OCI-LY1 (cell line): ENCODE measurements at regions not wholly inside any gene's neighbourhood (a gene's known extent, or its start where the extent isn't known, plus 50 kb on each side); places are given as distances from the start of the nearest gene placed in this dataset.
"Not testable (repeated sequence)": the region's sequence is repeated elsewhere in the genome, so short reads cannot be mapped to it uniquely, and the experiment has no call there.

Source experiments
- H2AFZ ChIP-seq: fragments of 200-600 bp; sonication (generic), shearing (Covaris generic); 2 replicates; pipeline ENCODE4 v1.6.0; 2014; ENCODE audit warnings: antibody characterized with exemption, mild to moderate bottlenecking, low read length
- H3F3A ChIP-seq: fragments of 200-600 bp; sonication (generic), shearing (Covaris generic); 2 replicates; pipeline ENCODE4 v1.6.0; 2014; ENCODE audit warnings: mild to moderate bottlenecking, antibody characterized with exemption, low read length, moderate library complexity; ENCODE audit not compliant: insufficient read depth
- H3K27ac ChIP-seq: fragments of 200-600 bp; sonication (generic); 2 replicates; pipeline ENCODE4 v1.5.1; 2014; ENCODE audit warnings: low read length, mixed run types, mild to moderate bottlenecking, low read depth; ENCODE audit not compliant: poor library complexity, severe bottlenecking
- H3K27me3 ChIP-seq: fragments of 200-600 bp; sonication (generic); 2 replicates; pipeline ENCODE4 v1.6.0; 2014; ENCODE audit warnings: antibody characterized with exemption, mild to moderate bottlenecking, low read length, moderate library complexity; ENCODE audit not compliant: insufficient read depth
- H3K36me3 ChIP-seq: fragments of 200-600 bp; sonication (generic); 2 replicates; pipeline ENCODE4 v1.6.1; 2014; ENCODE audit warnings: mild to moderate bottlenecking, antibody characterized with exemption, low read length, moderate library complexity, mixed read lengths; ENCODE audit not compliant: insufficient read depth
- H3K4me1 ChIP-seq: fragments of 200-600 bp; sonication (generic); 2 replicates; pipeline ENCODE4 v1.5.1; 2014; ENCODE audit warnings: mild to moderate bottlenecking, low read length, moderate library complexity; ENCODE audit not compliant: insufficient read depth, severe bottlenecking
- H3K4me2 ChIP-seq: fragments of 200-600 bp; sonication (generic), shearing (Covaris generic); 2 replicates; pipeline ENCODE4 v1.6.1; 2014; ENCODE audit warnings: low read length
- H3K4me3 ChIP-seq: fragments of 200-600 bp; sonication (generic); 2 replicates; pipeline ENCODE4 v1.5.1; 2014; ENCODE audit warnings: low read length, low read depth, mild to moderate bottlenecking, mixed read lengths; ENCODE audit not compliant: poor library complexity, severe bottlenecking
- H3K79me2 ChIP-seq: fragments of 200-600 bp; shearing (Covaris generic); 2 replicates; pipeline ENCODE4 v1.6.1; 2016; ENCODE audit warnings: mixed run types, low read length, mixed read lengths; ENCODE audit not compliant: insufficient read depth
- H3K9ac ChIP-seq: fragments of 200-600 bp; sonication (generic), shearing (Covaris generic); 2 replicates; pipeline ENCODE4 v1.6.1; 2014; ENCODE audit warnings: mild to moderate bottlenecking, low read length, mixed read lengths
- H3K9me2 ChIP-seq: fragments of 200-600 bp; sonication (generic), shearing (Covaris generic); 2 replicates; pipeline ENCODE4 v1.6.1; 2014; ENCODE audit warnings: low read depth, mild to moderate bottlenecking, low read length, mixed read lengths
- H3K9me3 ChIP-seq: fragments of 200-600 bp; shearing (Covaris generic); 2 replicates; pipeline ENCODE4 v1.6.1; 2014; ENCODE audit warnings: low read length, mixed read lengths
- H4K20me1 ChIP-seq: fragments of 200-600 bp; sonication (generic), shearing (Covaris generic); 2 replicates; pipeline ENCODE4 v1.6.0; 2016; ENCODE audit warnings: mild to moderate bottlenecking, low read length; ENCODE audit not compliant: insufficient read depth
- CTCF ChIP-seq: fragments of 200-600 bp; sonication (generic), shearing (Covaris generic); IDR thresholded peaks from 2 replicates; pipeline ENCODE4 v1.5.1; 2017; ENCODE audit warnings: mild to moderate bottlenecking, antibody characterized with exemption, low read length, moderate library complexity, mixed read lengths
- EZH2 ChIP-seq: fragments of 200-600 bp; sonication (generic), shearing (Covaris generic); IDR thresholded peaks from 2 replicates; pipeline ENCODE4 v1.8.0; 2017; ENCODE audit warnings: borderline replicate concordance, mixed run types, mild to moderate bottlenecking, antibody characterized with exemption, low read length, moderate library complexity, mixed read lengths

GRCh38 chr9:64773491-64773931 lies 511.5 kb downstream of the FOXD4L5 start:
- Histone ChIP-seq H3K9ac (no peak overlapping the region; the same call in 1 of the 2 replicates), H3K4me3 (peak overlapping the region; percentile 59), H4K20me1 (no peaks in the 10 kb centered on the region)

GRCh38 chr9:64772751-64773331 lies 512.2 kb downstream of the FOXD4L5 start:
- Histone ChIP-seq H3K4me3 (peak overlapping the region; percentile 59), H3K4me2 (peak overlapping the region; percentile 39)
- H3K9me2 ChIP-seq, H3K36me3 ChIP-seq, H3K4me1 ChIP-seq, H3K79me2 ChIP-seq, H3K9ac ChIP-seq, H4K20me1 ChIP-seq, H3K27me3 ChIP-seq, H3K27ac ChIP-seq, H3F3A ChIP-seq, H2AFZ ChIP-seq, H3K9me3 ChIP-seq: not testable (repeated sequence)

More at GRCh38 chr9:64773491-64773931, 511.5 kb downstream of the FOXD4L5 start:
- Histone ChIP-seq H3K79me2 (no peaks in the 10 kb centered on the region), H3K4me2 (peak overlapping the region; percentile 39), H3F3A (no peaks in the 10 kb centered on the region), H2AFZ (no peak overlapping the region), H3K27ac (no peak overlapping the region), H3K36me3 (no peaks in the 10 kb centered on the region), H3K9me3 (no peaks in the 10 kb centered on the region), H3K27me3 (no peaks in the 10 kb centered on the region), H3K4me1 (no peaks in the 10 kb centered on the region), H3K9me2 (no peaks in the 10 kb centered on the region)
- TF ChIP-seq CTCF (no peak), EZH2 (no peak)

- not testable (repeated sequence) for H3K27ac ChIP-seq, H3F3A ChIP-seq, H3K4me3 ChIP-seq, H3K9me2 ChIP-seq, H4K20me1 ChIP-seq, H3K79me2 ChIP-seq, H3K4me1 ChIP-seq, H3K9ac ChIP-seq, H3K36me3 ChIP-seq, H3K27me3 ChIP-seq, H2AFZ ChIP-seq, H3K4me2 ChIP-seq, H3K9me3 ChIP-seq
- 0 out of 2 replicates have a peak, but pooled peaks have one; percentile 4 for TF ChIP-seq CTCF
Observed at GRCh38 chr9:64772123-64772736, 512.8 kb downstream of the FOXD4L5 start.
